Putamen (tissue), 1 donor: ENCODE measurements at regions not wholly inside any gene's neighbourhood (a gene's known extent, or its start where the extent isn't known, plus 50 kb on each side); places are given as distances from the start of the nearest gene placed in this dataset.
A peak's percentile ranks its signal among the peaks of the same experiment; 100 is the strongest.
"Not testable (repeated sequence)": the region's sequence is repeated elsewhere in the genome, so short reads cannot be mapped to it uniquely, and the experiment has no call there.

Experiments
- DNase-seq: peaks from one replicate; pipeline ENCODE4 v3.0.0-alpha.2; 2016; ENCODE audit warnings: low spot score

DNA sequence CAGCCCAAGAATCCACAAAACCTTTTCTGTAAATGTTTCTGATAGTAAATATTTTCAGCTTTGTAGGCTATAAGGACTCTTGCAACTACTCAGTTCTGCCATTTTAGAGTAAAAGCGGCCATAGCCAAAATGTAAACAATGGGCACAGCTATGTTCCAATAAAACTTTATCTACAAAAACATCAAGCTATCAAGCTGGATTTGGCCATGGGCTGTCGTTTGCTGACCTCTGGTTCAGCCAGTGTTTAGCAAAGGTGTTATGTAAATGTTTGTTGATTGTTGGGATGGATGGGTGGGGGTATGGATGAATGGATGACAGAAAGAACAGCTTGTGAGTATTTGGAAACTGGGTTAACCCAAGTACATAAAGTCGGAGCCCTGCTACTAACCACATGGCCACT is 111.1 kb upstream of the VRK1 start:
- DNase-seq: no peak

DNA sequence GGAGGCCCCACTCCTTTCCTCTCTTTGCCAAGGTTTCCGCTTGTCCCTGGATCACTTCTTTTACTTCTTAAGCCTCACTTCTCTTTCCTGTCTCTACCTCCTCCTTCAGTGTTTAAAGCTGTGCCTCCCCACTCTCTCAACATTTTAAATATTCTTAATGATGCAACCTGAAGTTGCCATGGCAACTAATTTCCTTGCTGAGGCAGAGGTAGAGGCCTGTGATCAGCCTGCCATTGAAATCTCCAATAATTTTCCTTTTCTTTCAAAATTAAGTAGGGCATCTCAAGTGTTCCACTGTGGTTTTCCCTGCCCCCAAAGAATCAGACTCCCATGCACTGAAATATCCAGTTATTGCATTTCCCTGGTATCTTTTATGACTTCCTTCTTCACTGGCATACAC is 108.6 kb upstream of the VRK1 start:
- DNase-seq: peak; percentile 74

DNA sequence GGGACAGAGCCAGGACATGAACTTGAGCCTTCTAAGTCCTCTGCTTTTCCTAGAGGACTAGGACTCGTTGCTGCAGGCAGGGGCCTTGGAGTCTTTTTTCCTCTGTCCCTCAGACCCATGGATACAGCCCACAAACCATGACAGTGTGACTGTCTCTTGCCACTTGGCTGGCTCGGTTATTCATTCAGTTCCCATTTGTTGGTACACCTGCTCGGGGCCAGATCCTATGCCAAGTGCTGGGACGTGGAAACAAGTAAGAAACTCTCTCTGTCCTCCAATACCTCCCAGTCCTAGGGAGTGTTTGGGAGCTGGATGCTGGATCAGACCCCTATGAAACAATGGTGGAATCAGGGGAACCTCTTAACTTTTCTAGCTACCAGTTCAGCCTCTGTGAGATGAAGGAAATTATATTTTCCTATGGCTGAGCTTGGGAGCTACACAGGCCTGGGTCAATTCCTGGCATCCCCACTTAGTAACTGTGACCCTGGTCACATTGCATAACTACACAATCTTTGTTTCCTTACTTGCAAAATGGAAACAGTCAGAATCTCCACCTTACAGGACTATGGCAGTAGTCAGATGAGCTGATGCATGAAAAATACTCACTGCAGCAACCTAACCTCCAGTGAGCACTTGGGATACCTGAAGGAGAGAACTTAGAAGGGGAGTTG is 106.3 kb upstream of the VRK1 start:
- no peak for DNase-seq

DNA sequence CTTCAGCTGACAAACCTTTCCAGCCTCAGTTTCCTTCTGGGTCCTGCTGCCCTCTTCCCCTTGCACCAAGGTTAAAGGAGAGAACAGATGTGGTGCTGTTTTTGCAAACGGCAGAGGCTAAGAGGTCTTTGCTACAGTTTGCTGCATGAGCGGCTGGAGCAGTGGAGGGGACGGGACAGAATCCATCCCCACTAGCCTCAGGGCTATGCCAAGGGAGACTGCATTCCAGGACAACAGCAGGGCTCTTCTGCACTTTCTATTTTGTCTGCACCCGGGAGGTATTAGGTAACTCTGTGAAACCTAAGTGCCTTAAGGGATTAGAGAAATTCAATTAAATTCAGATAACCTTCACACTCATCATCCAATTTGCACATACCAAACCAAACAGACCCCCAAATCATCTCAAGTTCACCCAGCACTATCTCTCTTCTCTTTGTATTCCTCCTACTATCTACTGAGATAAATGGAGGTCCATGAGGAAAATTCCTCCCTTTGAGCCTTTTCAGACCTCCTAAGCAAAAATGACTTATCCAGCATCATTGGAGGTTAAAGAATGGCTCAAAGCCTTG is 103.8 kb upstream of the VRK1 start:
- DNase-seq: no peak

DNA sequence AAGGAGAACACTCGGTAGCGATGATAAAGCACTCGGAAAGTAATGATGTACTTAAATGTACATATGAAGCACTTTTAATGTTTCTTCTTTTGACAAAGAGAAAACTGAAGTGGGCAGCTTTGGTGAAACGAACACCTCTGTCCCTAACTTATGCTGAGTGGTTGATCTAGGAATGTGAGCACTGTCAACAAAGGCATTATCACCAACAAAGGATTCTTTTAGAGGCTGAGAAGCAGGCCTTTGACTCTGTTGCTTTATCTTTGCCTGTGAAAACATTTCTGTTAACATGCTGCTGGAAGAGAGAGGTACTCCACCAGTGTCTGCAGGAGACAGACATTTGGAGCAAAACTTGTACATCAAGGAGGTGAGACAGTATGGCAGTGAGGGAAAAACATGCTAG is 103.2 kb upstream of the VRK1 start:
- no peak for DNase-seq

DNA sequence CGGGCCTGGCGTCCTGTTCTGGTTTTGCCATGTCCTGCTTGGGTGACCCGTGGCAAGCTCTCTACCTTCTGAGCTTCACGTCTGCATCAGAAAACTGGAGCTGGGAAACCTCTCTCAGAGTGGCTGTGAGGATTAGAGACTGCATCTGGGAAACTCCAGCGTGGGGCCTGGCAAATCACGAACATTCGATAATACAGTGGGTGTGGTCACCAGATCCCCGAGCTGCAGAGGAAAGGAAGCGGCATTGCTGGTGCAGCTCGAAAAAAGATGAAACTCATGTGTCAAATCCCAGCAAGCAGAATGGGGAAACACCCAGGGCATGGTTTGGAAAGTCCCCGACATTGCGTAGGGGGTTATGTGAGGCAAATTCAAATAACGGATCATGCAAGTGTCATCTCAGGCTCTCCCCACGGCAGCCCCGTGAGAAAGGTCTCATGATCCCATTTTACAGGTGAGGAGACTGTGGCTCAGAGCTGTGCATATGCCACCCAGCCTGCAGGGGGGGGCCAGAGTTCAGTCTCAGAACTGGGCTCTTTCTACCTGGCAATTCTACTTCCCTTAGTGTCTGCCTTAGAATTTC is 98.1 kb upstream of the VRK1 start:
- no peak for DNase-seq

DNA sequence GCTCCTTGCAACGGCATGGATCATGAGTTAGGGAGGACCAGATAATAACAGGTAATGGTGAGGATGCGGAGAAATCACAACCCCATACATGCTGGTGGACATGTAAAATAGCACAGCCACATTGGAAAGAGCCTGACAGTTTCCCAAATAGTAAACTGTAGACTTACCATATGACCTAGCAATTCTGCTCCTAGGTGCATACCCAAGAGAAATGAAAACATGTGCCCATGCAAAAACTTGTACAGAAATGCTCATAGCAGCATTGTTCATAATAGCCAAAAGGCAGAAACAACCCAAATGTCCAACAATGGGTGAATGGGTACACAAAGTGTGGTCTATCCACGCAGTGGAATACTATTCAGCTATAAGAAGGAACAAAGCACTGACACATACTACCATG is 97.5 kb upstream of the VRK1 start:
- no peak for DNase-seq

DNA sequence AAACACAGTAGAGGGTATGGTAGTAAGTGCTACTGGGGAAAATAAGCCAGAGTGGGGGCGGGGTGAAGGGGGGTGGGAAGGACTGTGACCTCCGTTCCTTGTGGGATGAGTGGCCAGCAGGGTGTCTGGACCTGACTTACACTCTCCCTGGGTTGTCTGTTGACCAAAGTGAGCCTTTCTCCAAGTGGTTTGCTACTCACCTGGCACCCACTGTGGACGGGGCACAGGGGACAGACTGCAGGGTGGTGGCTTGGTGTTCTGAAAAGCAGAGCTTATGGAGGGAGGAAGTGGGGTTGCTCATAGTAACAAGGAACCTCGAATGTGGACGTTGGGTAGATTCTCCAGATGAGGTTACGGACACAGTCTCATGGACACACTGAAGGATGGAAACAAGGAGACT is 94.4 kb upstream of the VRK1 start:
- DNase-seq: no peak

DNA sequence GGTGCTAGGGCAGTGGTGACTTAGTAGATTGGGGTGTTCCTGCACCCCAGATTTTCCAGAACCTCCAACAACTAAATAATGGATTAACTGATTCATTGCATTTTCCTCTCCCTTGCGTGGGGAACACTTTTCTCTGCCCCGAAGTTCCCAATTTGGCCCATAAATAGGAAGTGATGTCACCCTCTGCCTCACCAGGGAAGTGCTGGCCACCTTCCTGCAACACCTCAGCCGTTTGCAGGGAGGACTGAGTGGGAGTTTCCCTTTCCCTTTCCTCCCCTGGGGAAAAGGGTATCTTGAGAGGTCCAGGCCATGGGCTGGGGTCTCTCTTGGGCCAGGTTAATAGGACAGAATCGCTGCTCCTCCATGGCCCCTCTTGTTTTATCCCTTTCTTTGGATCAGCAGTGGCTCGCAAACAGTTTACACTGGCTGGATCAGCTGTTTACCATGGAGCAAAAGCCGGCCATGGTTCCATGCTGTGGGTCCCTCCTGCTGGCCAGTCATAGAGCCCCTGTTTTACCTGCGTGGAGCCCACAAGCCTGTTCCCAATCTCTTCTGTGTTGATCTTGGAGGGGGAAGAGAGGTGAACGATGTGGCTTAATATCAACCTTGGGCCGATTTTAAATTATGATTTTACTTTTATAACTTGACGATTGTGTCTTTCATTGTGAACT is 91.6 kb upstream of the VRK1 start:
- DNase-seq: no peak

DNA sequence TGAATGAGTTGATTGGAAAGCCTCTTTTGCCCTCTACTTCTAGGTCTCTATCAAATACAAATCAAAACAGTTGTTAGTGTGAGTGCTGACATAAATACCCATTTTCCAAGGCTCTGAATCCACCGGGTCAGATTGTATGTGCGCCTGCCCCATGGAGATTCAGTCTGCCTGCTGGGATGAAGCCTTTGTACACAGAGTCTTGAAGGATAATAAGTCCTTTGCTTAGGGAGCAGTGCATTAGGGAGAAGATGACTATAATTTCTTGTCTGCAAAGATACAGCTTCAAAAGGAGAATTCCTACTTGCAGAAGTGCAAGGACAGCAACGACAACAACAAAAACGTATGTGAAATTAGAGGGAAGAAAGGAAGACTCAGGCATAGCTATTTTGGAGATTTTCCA is 90.3 kb upstream of the VRK1 start:
- DNase-seq: no peak

DNA sequence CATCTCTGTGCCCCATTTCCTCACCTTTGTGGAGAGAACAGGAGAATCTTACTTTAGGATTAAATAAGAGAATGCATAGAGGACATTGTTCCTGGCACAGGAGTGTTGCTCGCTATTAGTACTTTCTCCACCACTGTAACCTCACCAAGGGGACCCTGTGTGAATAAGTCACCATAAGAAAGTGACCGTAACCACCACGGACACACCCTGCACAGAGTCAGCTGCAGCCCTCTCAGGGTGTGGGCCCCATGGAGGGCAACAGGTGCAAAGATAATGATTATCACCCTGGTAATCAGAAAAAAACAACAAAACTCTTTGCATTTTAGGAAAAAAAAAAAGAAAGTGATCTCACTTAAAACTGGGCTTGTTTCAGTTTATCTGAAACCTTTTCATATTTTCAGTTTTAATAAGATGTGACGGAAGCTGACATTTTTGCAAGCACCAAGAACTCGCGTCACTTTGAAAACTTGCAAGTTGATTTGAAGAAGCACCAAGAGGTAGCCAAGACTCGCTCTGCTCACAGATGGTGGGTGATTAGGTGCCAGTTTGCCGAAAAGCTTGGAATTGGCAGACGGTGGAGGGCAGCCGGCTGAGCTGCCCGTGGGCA is 87.0 kb upstream of the VRK1 start:
- no peak for DNase-seq

DNA sequence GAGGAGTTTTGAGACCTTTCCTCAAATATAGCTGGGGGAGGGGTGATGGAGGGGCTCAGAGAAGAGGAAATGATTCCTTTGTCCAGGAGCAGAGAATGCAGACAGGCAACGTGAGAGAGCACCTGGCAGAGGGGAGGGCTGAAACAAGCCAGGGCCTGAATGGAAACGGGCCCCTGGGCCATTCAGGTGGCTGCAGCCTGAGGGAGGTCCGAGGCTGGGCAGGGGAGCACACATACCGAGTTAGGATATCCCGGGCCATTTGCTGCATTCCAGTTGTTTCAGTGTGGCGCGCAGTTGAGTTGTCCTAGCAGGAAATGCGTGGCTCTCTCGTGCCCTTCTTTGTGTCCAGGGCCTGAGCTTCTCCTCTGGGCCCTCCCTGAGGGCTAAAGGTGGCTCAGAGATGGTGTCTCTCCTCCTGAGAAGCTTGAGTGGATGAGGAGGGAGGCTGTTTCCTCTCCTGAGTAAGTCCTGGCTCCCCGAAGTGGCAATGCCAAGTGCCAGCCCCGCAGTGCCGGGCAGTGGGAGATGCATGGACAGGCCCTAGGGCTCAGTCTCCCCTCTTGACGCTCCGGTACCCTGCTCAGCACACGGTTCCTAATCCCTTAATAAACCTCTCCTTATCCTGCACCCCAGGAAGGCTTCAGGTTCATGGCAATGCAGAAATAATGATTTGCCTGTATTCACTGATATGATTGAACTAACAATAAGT is 85.5 kb upstream of the VRK1 start:
- no peak for DNase-seq

DNA sequence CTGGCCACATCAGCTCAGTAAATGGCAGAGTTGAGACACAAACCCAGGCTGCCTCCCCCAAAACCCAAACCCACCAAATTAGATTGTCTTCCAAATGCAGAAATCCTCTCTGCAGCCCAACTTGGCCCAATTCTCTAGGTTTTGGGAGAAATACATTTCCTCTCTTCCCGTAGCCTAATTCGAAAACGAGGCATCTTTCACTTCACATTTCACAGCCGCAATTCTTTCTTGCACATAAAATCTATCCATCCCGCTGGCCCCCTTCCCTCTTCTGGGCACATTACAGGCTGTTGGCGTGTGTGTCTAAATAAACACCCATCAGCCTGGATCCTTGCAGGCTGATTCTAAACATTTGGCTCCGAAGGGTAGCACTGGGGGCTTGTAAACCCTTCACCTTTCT is 83.8 kb upstream of the VRK1 start:
- DNase-seq: no peak

DNA sequence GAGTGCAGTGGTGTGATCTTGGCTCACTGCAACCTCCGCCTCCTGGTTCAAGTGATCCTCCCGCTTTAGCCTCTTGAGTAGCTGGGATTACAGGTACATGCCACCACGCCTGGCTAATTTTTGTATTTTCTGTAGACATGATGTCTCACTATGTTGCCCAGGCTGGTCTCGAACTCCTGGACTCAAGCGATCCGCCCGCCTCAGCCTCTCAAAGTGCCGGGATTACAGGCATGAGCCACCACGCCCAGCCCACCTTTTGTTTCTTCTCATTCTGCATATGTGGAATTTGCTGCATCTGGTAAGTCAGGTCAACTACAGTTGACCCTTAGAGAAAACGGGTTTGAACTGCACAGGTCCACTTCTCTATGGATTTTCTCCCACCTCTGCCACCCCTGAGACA is 82.6 kb upstream of the VRK1 start:
- not testable (repeated sequence) for DNase-seq

DNA sequence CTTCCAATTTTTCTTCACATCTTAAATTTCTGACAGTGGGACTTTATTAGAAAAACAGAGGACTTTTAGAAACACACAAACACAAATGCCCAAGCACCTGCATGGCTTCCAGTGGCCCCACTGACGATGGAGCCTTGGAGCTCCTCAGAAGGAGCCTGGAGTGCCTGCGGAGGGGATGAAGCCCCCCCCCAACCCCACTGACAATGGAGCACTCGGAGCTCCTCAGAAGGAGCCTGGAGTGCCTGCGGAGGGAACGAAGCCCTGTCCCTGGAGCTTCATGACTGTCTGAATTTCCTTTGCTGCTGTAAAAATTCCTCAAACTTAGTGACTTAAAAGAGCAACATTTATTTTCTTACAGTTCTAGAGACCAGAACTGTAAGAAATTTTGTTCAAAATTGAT is 80.1 kb upstream of the VRK1 start:
- DNase-seq: no peak

DNA sequence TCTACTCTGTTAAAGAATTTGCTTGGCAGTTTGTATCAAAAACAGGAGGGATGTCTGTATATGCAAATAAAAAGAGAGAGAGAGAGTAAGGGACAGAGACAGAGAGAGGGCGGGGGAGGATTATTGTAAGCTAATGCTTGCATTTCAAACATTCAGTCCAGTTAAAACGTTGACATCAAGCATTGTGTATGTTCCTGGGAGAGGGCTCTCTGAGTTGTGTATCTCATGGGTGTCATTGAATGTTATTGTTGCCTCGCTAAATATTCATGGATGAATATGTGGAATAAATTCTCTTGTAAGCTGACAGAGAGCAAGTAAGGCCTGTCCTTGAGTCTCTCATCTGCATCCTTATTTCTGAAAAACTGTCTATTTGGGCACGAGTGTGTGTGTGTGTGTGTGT is 78.8 kb upstream of the VRK1 start:
- DNase-seq: no peak

DNA sequence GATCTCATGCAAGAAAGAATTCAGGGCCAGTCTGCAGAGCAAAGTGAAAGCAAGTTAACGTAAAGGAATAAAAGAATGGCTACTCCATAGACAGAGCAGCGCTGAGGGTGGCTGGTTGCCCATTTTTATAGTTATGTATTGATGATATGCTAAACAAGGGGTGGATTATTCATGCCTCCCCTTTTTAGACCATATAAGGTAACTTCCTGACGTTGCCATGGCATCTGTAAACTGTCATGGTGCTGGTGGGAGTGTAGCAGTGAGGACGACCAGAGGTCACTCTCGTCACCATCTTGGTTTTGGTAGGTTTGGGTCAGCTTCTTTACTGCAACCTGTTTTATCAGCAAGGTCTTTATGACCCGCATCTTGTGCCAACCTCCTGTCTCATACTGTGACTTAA is 76.5 kb upstream of the VRK1 start:
- not testable (repeated sequence) for DNase-seq

DNA sequence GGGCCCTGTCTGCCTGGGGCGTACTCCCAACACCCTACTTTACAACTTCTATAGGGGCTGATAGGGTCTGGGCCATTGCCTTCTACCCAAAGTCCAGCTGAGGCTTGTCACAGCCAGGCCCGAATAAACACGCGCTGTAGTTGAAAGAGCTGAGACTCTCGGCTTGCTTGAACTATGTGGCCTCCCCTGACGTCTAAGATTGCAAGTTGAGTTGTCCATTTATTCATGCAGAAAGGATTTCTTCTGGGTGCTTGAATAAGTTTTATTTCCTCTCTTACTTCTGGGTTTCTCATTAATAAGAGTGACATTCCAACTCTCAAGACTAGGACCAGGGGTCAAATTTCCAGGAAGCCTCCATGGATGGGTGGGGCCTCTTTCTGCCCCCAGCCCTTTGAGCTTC is 74.4 kb upstream of the VRK1 start:
- no peak for DNase-seq

DNA sequence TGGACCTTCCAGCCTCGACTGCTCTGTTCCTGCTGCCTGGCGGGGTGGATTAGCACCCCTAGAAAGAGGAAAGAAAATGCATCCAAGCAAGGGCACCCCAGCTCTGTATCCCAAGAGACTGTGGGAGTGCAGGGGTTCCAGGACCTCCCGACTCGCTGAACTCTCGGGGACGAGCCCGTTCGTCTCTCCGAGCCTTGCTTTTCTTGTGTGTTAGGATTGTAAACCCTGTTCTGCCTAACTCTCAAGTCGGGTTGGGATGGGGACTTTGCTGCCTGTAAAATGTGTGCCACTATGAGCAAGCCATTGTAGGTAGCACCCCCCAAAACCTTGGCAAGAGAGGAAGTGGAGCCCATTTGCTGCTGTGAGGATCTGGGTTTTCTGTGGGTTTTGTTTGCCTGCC is 73.2 kb upstream of the VRK1 start:
- no peak for DNase-seq

DNA sequence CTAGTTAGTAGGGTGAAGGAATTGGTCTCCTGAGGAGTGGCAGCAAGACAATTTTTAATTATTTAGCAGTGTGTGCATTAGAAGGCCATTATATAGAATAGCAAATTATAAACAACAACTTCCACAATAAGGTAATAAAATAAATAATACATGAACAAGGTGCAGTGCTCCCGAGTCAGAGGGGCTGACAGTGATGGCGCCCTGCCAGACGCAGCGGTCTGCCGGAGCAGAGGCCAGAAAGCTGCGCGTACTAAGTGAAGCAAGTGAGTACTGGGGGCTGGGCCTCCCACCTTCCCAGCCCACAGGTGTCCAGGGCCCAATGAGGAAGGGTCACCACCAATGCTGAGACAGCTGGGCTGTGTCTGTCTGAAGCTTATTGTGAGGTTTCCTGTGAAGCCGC is 72.0 kb upstream of the VRK1 start:
- DNase-seq: no peak

DNA sequence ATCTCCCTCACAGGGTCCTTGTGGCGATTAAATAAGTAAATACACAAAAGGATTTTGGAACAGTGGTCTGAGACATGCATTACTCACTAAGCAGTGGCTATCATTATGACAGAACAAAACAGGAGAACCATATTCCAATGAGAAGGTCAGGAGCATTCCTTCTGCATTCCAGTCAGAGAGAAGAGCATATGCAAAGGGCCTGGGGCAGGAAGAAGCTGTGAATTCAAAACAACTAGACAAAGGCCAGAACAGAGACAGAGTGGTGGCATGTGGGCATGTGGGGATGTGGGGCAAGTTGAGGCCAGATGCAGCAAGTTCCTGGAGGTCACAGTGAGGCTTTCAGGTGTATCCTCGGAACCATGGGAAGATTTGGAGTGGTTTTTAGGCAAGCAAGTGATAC is 70.1 kb upstream of the VRK1 start:
- no peak for DNase-seq

DNA sequence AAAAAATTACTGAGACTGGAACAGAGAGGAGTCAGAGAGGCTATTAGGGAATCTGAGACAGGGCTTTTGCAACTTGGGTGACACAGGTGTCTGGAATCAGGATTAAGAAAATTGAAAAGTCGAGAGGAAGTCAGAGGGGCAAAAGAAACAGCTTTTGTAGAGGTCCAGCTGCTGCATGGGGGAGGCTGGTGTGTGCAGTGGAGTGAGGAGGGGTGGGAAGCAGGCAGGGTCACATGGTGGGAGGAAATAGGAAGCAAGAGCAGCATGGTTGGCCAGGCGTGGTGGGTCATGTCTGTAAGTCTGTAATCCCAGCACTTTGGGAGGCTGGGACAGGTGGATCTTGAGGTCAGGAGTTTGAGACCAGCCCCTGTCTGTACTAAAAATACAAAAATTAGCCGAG is 69.7 kb upstream of the VRK1 start:
- DNase-seq: no peak
